C4-2B (cell line): ENCODE measurements at regions not wholly inside any gene's neighbourhood (a gene's known extent, or its start where the extent isn't known, plus 50 kb on each side); places are given as distances from the start of the nearest gene placed in this dataset.

Experiments
- CTCF ChIP-seq: fragments of 450-650 bp; conservative IDR thresholded peaks from 2 replicates; pipeline ENCODE4 v1.5.1; 2017; ENCODE audit warnings: mild to moderate bottlenecking
- ZFX ChIP-seq: fragments of 450-650 bp; IDR thresholded peaks from 2 replicates; pipeline ENCODE4 v1.6.1; 2017

GRCh38 chr4:12651876-12652275 lies 832.3 kb downstream of the RAB28 start:
- TF ChIP-seq CTCF (no peak), ZFX (no peak)
